Upper lobe of right lung (tissue), 1 donor: ENCODE measurements at regions not wholly inside any gene's neighbourhood (a gene's known extent, or its start where the extent isn't known, plus 50 kb on each side); places are given as distances from the start of the nearest gene placed in this dataset.
A peak's percentile ranks its signal among the peaks of the same experiment; 100 is the strongest.

Experiments used
- ATAC-seq: fragments of 200-7000 bp; cut with Tn5 transposase; one replicate; pipeline ENCODE4 v1.9.1; 2020; ENCODE audit warnings: mild to moderate bottlenecking, moderate library complexity
- DNase-seq: peaks from one replicate; pipeline ENCODE4 v3.0.0-alpha.2; 2020
- H3K27ac ChIP-seq: fragments of 200-600 bp; one replicate; pipeline ENCODE4 v1.8.0; 2022
- H3K27me3 ChIP-seq: fragments of 200-600 bp; one replicate; pipeline ENCODE4 v1.8.0; 2022; ENCODE audit warnings: mild to moderate bottlenecking
- H3K36me3 ChIP-seq: fragments of 200-600 bp; one replicate; pipeline ENCODE4 v1.8.0; 2022
- H3K4me1 ChIP-seq: fragments of 200-600 bp; one replicate; pipeline ENCODE4 v1.8.0; 2022
- H3K4me3 ChIP-seq: fragments of 200-600 bp; one replicate; pipeline ENCODE4 v1.8.0; 2022; ENCODE audit warnings: mild to moderate bottlenecking
- H3K9me3 ChIP-seq: fragments of 200-600 bp; one replicate; pipeline ENCODE4 v1.8.0; 2022
- CTCF ChIP-seq: fragments of 200-600 bp; IDR thresholded peaks from one replicate; pipeline ENCODE4 v1.8.0; 2022; ENCODE audit warnings: antibody characterized with exemption
- intact Hi-C: fragments of 100-400 bp; cut with DNase I; formaldehyde crosslinking; loops from one replicate; pipeline ENCODE4 v1.11.0; 2022
- donor health status: DM: no; HTN: yes; CAD: no; lungs with severe emphysema.

GRCh38 chr9:16152276-16153101 is 599.6 kb downstream of the CCDC171 start:
- ATAC-seq (no peak), DNase-seq (no peak)
- Histone ChIP-seq H3K4me3 (no peak overlapping the region), H3K36me3 (no peaks in the 10 kb centered on the region), H3K27me3 (no peaks in the 10 kb centered on the region), H3K27ac (no peak overlapping the region), H3K4me1 (no peaks in the 10 kb centered on the region), H3K9me3 (no peaks in the 10 kb centered on the region)
- no peak for TF ChIP-seq CTCF
- intact Hi-C loops, result no loop called here

- TF ChIP-seq CTCF, result no peak
- Histone ChIP-seq H3K27me3 (no peaks in the 10 kb centered on the region), H3K4me1 (no peaks in the 10 kb centered on the region), H3K36me3 (no peaks in the 10 kb centered on the region), H3K27ac (no peak overlapping the region), H3K9me3 (no peaks in the 10 kb centered on the region), H3K4me3 (no peak overlapping the region)
- DNase-seq, result no peak
- intact Hi-C loops, result no loop called here
- no peak for ATAC-seq
Observed at GRCh38 chr9:16153221-16153620, 600.4 kb downstream of the CCDC171 start.

- H3K4me1 ChIP-seq, result no peaks in the 10 kb centered on the region
- H3K9me3 ChIP-seq, result no peaks in the 10 kb centered on the region
Observed at GRCh38 chr9:16153741-16154140, 600.9 kb downstream of the CCDC171 start.

GRCh38 chr9:16154521-16155078 is 601.8 kb downstream of the CCDC171 start:
- H3K4me3 ChIP-seq, result peak overlapping the region; percentile 2
- intact Hi-C loops, result no loop called here
- no peaks in the 10 kb centered on the region for H3K27me3 ChIP-seq
- H3K27ac ChIP-seq, result no peak overlapping the region
- peak; percentile 76 for ATAC-seq
- peak; percentile 35 for TF ChIP-seq CTCF
- H3K36me3 ChIP-seq, result no peaks in the 10 kb centered on the region
- peak; percentile 72 for DNase-seq
- no peaks in the 10 kb centered on the region for H3K4me1 ChIP-seq
- H3K9me3 ChIP-seq, result no peaks in the 10 kb centered on the region

More at GRCh38 chr9:16153741-16154140, 600.9 kb downstream of the CCDC171 start:
- no peak overlapping the region for H3K27ac ChIP-seq
- H3K36me3 ChIP-seq, result no peaks in the 10 kb centered on the region
- H3K27me3 ChIP-seq, result no peaks in the 10 kb centered on the region
- no peak for DNase-seq
- no peak for TF ChIP-seq CTCF
- ATAC-seq, result no peak
- intact Hi-C loops, result no loop called here
- no peak overlapping the region for H3K4me3 ChIP-seq

- TF ChIP-seq CTCF, result no peak
- DNase-seq (no peak), ATAC-seq (no peak)
- intact Hi-C loops, result no loop called here
- H3K27ac ChIP-seq, result no peak overlapping the region
- H3K9me3 ChIP-seq, result no peaks in the 10 kb centered on the region
- H3K27me3 ChIP-seq, result no peaks in the 10 kb centered on the region
- H3K4me1 ChIP-seq, result no peaks in the 10 kb centered on the region
- H3K4me3 ChIP-seq, result no peak overlapping the region
- no peaks in the 10 kb centered on the region for H3K36me3 ChIP-seq
Observed at GRCh38 chr9:16155878-16156277, 603.0 kb downstream of the CCDC171 start.
